Neutrophil (primary cell): ENCODE measurements at regions not wholly inside any gene's neighbourhood (a gene's known extent, or its start where the extent isn't known, plus 50 kb on each side); places are given as distances from the start of the nearest gene placed in this dataset.

Experiments
- H3K27ac ChIP-seq: fragments of 200-600 bp; sonication (generic); 2 replicates; pipeline ENCODE4 v1.5.1; 2016; ENCODE audit warnings: mild to moderate bottlenecking, moderate library complexity
- H3K27me3 ChIP-seq: fragments of 200-600 bp; sonication (generic); 2 replicates; pipeline ENCODE4 v1.6.0; 2016; ENCODE audit warnings: mild to moderate bottlenecking
- H3K36me3 ChIP-seq: fragments of 200-600 bp; sonication (generic); 2 replicates; pipeline ENCODE4 v1.5.1; 2017
- H3K4me1 ChIP-seq, 2 experiments: fragments of 200-600 bp in 1 of 2; sonication (generic) in 1 of 2; 1 replicate in 1 of 2; 2 replicates in 1 of 2; pipeline versions ENCODE4 v1.5.1 to v1.6.1; 2013 to 2016; ENCODE audit warnings: low read depth in 1 of 2, low read length in 1 of 2, mild to moderate bottlenecking in 1 of 2, moderate library complexity in 1 of 2; ENCODE audit not compliant: control insufficient read depth in 1 of 2, insufficient read depth in 1 of 2
- H3K4me3 ChIP-seq, 2 experiments: fragments of 200-600 bp in 1 of 2; sonication (generic) in 1 of 2; 1 replicate in 1 of 2; 2 replicates in 1 of 2; pipeline ENCODE4 v1.5.1; 2013 to 2016; ENCODE audit warnings: low read depth in 1 of 2, low read length in 1 of 2, mild to moderate bottlenecking in 1 of 2, moderate library complexity in 1 of 2
- H3K9me3 ChIP-seq: fragments of 200-600 bp; sonication (generic); 2 replicates; pipeline ENCODE4 v1.5.1; 2016
- CTCF ChIP-seq: fragments of 200-600 bp; sonication (generic); IDR thresholded peaks from 2 replicates; pipeline ENCODE4 v1.5.1; 2016; ENCODE audit warnings: antibody characterized with exemption

- Histone ChIP-seq H3K4me1 (no peaks in the 10 kb centered on the region), H3K27me3 (peaks cover 5% of the 10 kb centered on the region), H3K4me3 (no peak overlapping the region), H3K9me3 (no peaks in the 10 kb centered on the region), H3K36me3 (no peaks in the 10 kb centered on the region), H3K27ac (no peak overlapping the region)
- TF ChIP-seq CTCF = no peak
Observed at GRCh38 chr16:22614271-22614947, 103.7 kb downstream of the NPIPB5 start.

GRCh38 chr16:22618842-22619241 is 108.2 kb downstream of the NPIPB5 start:
- no peaks in the 10 kb centered on the region for H3K9me3 ChIP-seq
- H3K27ac ChIP-seq = no peak overlapping the region
- no peak overlapping the region for H3K4me3 ChIP-seq
- H3K27me3 ChIP-seq = peaks cover 17% of the 10 kb centered on the region
- no peaks in the 10 kb centered on the region for H3K36me3 ChIP-seq
- no peaks in the 10 kb centered on the region for H3K4me1 ChIP-seq
- no peak for TF ChIP-seq CTCF

GRCh38 chr16:22621586-22622155 is 111.0 kb downstream of the NPIPB5 start:
- H3K27ac ChIP-seq = no peak overlapping the region
- H3K4me3 ChIP-seq = no peak overlapping the region
- no peaks in the 10 kb centered on the region for H3K36me3 ChIP-seq
- H3K4me1 ChIP-seq = no peaks in the 10 kb centered on the region
- H3K27me3 ChIP-seq = peaks cover 13% of the 10 kb centered on the region
- no peak for TF ChIP-seq CTCF
- H3K9me3 ChIP-seq = no peaks in the 10 kb centered on the region

GRCh38 chr16:22622703-22623102 is 112.0 kb downstream of the NPIPB5 start:
- TF ChIP-seq CTCF = no peak
- no peaks in the 10 kb centered on the region for H3K36me3 ChIP-seq
- H3K9me3 ChIP-seq = no peaks in the 10 kb centered on the region
- H3K27ac ChIP-seq = no peak overlapping the region
- H3K4me1 ChIP-seq = no peaks in the 10 kb centered on the region
- H3K27me3 ChIP-seq = peaks cover 12% of the 10 kb centered on the region
- no peak overlapping the region for H3K4me3 ChIP-seq

GRCh38 chr16:22623351-22623781 is 112.7 kb downstream of the NPIPB5 start:
- H3K9me3 ChIP-seq = no peaks in the 10 kb centered on the region
- TF ChIP-seq CTCF = no peak
- H3K27me3 ChIP-seq = peaks cover 12% of the 10 kb centered on the region
- H3K4me3 ChIP-seq = no peak overlapping the region
- H3K4me1 ChIP-seq = no peaks in the 10 kb centered on the region
- no peaks in the 10 kb centered on the region for H3K36me3 ChIP-seq
- H3K27ac ChIP-seq = no peak overlapping the region
